Stimulated activated CD8-positive, alpha-beta memory T cell treated with anti-CD3 and anti-CD28 coated beads, Interleukin-15, amount 100 ng/mL, for 48 hours (primary cell): ENCODE measurements at regions not wholly inside any gene's neighbourhood (a gene's known extent, or its start where the extent isn't known, plus 50 kb on each side); places are given as distances from the start of the nearest gene placed in this dataset.
"Not testable (repeated sequence)": the region's sequence is repeated elsewhere in the genome, so short reads cannot be mapped to it uniquely, and the experiment has no call there.

Experiments used
- DNase-seq, 2 donors: peaks; one replicate each; pipeline ENCODE4 v3.0.0-alpha.2; 2020; ENCODE audit warnings: low read depth in 2 of 2

- no peak for DNase-seq
Observed at GRCh38 chr20:40073535-40074111, 615.4 kb downstream of the MAFB start.

GRCh38 chr20:40072907-40073306, 616.1 kb downstream of the MAFB start:
- no peak for DNase-seq

DNA sequence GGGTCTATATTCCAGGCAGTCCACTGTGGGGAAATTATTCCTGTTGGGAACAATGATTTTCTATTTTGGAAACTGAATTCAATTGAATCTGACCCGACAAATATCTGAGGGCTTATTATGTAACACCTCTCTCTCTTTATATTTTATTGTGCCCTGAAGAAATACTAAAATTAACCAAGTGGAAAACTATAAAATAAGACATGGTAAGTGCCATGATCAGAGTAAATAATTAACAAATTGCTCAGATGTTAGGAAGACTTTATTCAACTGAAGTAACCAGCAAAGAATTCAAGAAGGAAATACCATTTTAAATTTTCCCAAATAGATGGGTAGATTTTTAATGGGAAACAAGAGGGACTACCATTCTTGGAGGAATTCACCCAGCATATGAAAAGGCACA, 632.9 kb downstream of the MAFB start:
- no peak for DNase-seq

DNA sequence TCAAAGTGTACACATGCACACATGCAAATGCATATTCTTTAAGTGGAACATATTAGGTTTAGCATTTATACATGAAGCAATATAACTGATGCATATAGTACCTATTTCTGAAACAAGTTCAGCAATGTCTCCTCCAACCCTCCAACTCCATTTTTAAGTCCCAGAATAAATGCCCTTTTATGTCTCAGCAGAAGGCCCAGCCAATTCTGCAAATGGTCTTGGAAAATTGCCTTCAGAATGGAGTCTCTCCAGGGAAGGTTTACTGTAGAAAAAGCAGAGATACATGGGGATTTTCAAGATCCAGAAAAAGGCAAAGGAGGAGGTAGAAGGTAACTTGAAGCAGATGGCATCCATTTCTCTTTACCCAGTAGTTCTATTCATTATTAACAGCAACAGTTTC, 633.3 kb downstream of the MAFB start:
- DNase-seq, result no peak

DNA sequence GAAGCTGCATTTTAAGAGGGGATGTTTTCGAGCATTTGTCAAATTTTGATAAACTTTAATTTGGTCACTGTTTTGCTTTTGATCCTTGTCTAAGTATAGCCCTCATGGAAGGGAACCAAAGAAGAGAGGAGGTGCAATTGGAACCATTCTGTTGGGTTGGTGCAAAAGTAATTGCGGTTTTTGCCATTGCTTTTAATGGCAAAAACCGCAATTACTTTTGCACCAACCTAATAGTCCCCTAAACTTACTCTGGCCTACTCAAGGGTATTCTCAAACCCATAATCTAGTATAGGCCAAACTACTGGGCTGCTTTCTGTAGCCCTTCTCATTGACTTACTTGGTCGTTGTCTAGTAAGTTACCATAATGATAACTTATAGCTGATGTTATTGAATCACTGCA, 634.7 kb downstream of the MAFB start:
- DNase-seq, result no peak

- DNase-seq, result no peak
Observed at GRCh38 chr20:40050596-40050995, 638.4 kb downstream of the MAFB start.

DNA sequence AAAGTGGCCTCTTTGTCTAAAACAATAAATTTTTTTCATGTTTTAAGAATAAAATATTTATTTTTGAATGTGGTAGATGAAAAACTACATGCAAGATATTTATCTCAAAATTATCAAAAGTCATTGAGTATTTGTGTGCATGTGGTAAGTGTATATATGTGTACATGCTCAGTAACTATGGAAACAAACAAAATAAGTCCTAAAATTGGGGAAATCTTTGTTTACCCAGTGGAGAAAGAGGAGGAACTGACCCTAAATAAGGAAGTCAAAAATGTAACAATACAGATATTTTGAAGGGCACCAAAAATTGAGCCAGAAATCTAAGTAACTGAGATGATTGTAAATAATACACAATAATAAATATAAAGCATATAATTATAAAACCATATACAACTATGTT, 639.2 kb downstream of the MAFB start:
- DNase-seq, result no peak

GRCh38 chr20:40046703-40047102, 642.3 kb downstream of the MAFB start:
- DNase-seq, result no peak

DNA sequence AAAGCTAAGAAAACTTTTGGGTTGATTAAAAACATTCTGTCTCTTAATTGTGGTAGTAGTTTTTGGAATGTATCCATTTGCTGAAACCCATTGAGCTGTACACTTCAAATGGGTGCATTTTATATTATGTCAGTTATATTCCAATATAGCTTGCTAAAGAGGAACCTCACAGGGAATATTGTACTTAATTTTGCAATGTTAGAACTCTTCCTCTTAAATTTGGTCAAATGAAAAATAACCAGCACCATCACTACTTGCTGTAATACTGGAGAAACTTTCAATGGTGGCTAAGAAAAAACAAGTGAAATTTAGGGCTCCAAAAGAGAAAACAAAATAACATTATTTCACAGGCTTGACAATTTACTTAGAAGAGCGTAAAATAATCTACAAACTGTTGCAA, 651.5 kb downstream of the MAFB start:
- DNase-seq, result no peak

DNA sequence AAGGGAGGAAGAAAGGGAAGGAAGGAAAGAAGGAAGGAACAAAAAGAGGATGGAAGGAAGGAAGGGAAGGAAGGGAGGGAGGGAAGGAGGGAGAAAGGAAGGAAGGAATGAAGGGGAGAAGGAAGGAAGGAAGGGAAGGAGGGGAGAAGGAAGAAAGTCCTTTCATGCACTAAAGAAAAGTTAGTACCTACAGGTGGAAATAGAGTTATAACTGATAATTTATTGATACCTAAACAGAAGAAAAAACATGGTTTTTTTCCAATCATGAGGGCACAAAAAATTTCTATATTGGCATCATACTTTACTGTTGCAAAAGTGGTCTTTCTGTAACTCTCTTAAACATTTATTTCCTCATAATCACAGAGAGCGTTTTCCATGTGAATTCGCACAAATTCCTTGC, 659.4 kb downstream of the MAFB start:
- DNase-seq, result no peak

DNA sequence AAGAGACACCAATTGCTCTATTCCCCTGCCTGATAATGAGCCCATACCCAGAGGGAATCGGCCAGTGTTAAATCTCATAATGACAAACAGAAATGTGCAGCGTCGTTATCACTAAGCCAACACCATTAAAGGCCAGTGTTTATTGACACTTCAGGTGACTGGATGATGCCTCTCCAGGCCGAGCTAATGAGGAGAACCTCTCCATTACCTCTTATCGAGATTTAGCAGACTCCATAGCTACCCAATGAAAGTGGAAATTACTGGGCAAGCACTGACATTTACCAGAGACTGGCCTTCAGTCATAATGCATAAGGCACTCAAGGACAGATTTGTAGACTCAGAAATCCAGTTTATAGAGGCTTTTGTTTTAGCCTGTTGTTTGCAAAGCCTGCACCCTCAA, 669.5 kb downstream of the MAFB start:
- no peak for DNase-seq

DNA sequence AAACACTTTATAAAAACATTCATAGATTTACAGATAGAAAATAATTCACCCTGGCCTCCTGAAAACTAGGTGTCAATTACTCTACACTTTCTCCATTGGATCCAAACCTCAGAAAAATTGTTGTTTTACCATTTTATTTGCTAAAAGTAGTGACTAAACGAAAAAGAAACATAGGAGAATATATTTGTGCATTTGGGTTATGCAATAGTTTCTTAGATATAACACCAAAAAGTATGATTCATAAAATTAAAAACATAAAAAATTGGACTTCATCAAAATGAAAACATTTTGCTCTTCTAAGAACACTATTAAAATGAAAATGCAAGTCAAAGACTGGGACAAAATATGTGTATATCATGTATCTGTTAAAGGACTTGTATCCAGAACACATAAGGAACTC, 671.3 kb downstream of the MAFB start:
- DNase-seq, result no peak

- DNase-seq, result no peak
Observed at GRCh38 chr20:40016890-40017289, 672.1 kb downstream of the MAFB start.

DNA sequence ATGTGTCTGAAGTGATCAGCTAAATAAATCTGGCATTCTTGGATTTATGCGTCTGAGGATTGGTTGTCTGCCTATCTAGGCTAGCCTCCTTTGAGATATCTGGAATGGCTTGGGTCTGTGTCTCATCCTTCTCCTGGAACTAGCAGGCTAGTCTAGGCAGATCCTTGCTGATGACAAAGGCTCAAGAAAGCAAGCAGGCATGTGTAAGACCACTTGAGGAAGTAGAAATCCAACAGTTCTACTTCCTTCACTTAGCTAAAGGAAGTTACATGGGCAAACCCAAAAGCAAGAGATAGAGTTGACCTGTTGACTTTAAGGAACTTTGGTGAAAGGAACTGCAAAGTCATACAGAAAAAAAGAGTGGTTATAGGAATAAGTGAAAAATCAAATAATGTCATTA, 672.6 kb downstream of the MAFB start:
- no peak for DNase-seq

- not testable (repeated sequence) for DNase-seq
Observed at GRCh38 chr20:40012026-40012425, 677.0 kb downstream of the MAFB start.

DNA sequence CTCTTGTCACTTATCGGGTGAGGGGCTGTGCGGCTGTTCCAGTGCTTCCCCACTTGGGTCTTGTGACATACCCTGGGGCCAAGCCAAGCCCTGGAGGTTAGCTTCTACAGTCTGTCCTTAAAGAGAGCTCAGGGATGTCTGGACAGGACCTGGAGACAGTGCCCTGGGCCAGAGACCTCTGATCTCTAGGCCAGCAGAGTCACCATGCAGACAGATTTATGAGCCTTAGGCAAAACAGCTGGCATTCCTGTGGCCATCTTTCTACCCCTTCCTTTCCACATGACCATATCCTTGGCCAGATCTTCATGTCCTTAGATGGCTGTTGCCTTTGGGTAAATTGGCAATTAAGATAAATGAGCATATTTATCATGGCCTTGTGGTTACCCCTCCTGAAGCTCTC, 678.6 kb downstream of the MAFB start:
- no peak for DNase-seq

DNA sequence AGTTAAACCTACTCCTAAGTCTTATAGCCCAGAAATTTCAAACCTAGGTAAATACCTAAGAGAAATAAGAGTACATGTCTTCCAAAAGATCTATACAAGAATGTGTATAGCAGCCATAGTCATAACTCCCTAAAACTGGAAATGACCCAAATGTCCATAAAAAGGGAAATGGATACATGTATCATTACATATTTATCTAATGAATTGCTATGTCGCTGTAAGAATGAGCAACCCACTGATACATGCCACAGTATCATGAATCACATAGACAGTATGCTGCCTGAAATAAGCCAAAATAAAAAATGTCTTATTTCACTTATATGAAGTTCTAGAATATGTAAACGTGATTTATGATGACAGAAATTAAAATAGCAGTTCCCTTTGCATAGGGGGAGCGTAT, 679.5 kb downstream of the MAFB start:
- DNase-seq, result no peak

DNA sequence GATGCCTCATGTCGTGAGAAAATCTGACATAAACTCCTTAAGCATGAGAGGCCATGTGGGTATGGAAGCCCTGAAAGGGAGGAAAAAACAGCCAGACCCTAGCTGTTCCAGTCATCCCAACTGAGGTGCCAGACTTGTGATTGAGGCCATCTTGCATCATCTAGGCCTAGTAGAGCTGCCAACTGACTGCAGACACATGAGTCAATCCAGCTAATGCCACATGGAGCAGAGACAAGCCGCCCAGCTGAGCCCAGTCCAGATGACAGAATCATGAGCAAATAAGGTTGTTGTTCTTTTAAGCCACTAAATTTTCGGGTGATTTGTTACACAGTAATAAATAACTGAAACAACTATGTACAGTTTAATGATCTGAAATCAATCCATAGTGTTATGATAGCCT, 680.9 kb downstream of the MAFB start:
- DNase-seq, result no peak

GRCh38 chr20:40006168-40006860, 682.7 kb downstream of the MAFB start:
- DNase-seq, result no peak

- DNase-seq, result not testable (repeated sequence)
Observed at GRCh38 chr20:40004092-40004491, 684.9 kb downstream of the MAFB start.

DNA sequence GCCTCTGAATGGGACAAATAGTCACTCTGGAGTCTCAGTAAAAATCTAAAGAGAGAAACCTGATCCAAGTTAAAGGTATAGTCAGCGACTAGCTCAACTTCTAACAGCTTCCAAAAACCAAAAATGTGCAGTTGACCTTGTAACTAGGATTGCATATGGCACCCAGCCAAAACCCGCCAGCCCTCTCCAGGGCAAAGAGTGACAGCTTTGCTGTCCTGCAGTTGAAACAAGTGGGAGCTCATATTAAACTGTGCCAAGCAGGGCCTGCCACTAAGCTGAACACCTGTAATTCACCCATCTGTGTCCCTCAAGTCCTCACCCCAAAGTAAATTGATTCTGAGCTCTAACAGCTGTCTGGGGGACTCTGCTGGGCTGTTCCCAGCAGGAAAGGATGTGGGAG, 695.3 kb downstream of the MAFB start:
- no peak for DNase-seq

DNA sequence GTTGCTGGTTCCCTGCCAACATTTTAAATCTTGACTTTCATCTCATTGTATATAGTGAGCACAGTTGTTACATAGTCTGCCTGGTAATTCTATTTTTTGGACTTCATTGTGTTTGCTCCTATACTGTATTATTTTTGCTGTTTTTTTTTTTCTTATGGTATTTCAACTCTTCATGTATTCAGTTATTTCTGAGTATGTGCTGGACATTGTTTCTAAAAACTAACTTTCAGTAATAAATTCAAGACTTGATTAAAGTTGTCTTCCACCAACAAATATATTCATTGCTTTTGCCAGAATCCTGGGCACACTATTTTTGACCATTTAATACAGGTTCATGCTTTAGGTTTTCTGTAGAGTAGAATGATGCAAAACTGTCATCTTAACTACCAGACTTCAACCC, 698.3 kb downstream of the MAFB start:
- DNase-seq, result no peak

DNA sequence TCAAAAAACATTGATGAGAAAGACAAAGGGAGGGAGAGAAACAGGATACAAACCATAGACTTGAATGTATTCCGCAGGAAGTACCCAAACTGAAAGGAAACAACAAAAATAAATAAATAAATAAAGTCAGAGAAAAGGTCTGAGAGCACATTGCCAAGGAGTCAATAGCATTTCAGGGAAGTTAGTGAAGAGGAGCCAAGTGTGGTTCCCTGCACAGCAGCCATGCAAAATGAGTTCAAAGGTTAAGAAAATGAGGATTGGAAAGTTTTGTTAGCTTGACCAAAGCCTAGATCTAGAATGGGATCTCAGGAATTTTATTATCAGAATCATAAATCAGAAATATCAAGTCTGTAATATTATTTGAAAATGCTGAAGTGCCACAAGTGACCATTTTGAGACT, 700.0 kb downstream of the MAFB start:
- no peak for DNase-seq
